H1 (cell line): ENCODE measurements at regions not wholly inside any gene's neighbourhood (a gene's known extent, or its start where the extent isn't known, plus 50 kb on each side); places are given as distances from the start of the nearest gene placed in this dataset.

Source experiments
- CTCF ChIA-PET: fragments of 300-600 bp; sonication (Branson Sonifier 250); formaldehyde crosslinking; loops from one replicate; lab custom pipeline; 2021; ENCODE audit not compliant: partially characterized antibody; lab: Charles Lee
- POLR2A ChIA-PET: fragments of 300-600 bp; sonication (Branson Sonifier 250); formaldehyde crosslinking; loops from one replicate; lab custom pipeline; 2021; ENCODE audit warnings: inconsistent platforms; ENCODE audit not compliant: partially characterized antibody; lab: Charles Lee
- DNase-seq, 2 experiments: peaks; one replicate each; pipeline versions ENCODE4 v3.0.0 to v3.0.0-alpha.2; 2010 to 2022; ENCODE audit warnings: low spot score in 2 of 2, low read depth in 1 of 2, mixed read lengths in 1 of 2
- FAIRE-seq: peaks from 2 replicates; lab custom pipeline; 2011; peaks lifted over from hg19 to GRCh38; lab: Jason Lieb, UNC
- H2AFZ ChIP-seq: 2 replicates; pipeline ENCODE4 v1.8.1; 2012; ENCODE audit warnings: low read length, inconsistent platforms
- H2AK5ac ChIP-seq: 2 replicates; pipeline ENCODE4 v1.6.1; 2013; ENCODE audit warnings: low read depth, low read length
- H2BK120ac ChIP-seq: replicated peaks from 2 replicates; pipeline ENCODE3; 2013; ENCODE audit warnings: low read depth, low read length, inconsistent platforms
- H2BK12ac ChIP-seq: 2 replicates; pipeline ENCODE4 v1.6.1; 2013; ENCODE audit warnings: low read depth, low read length
- H2BK15ac ChIP-seq: 2 replicates; pipeline ENCODE4 v1.6.1; 2013; ENCODE audit warnings: low read length
- H2BK20ac ChIP-seq: 2 replicates; pipeline ENCODE4 v1.6.1; 2013; ENCODE audit warnings: low read length
- H2BK5ac ChIP-seq: 2 replicates; pipeline ENCODE4 v1.6.1; 2013; ENCODE audit warnings: low read depth, low read length
- H3K14ac ChIP-seq: 2 replicates; pipeline ENCODE4 v1.6.1; 2013; ENCODE audit warnings: inconsistent platforms; ENCODE audit not compliant: insufficient read length
- H3K18ac ChIP-seq: 2 replicates; pipeline ENCODE4 v1.6.1; 2013; ENCODE audit warnings: low read length; ENCODE audit errors: extremely low read depth
- H3K23ac ChIP-seq: 2 replicates; pipeline ENCODE4 v1.6.1; 2013; ENCODE audit warnings: inconsistent platforms; ENCODE audit not compliant: insufficient read length
- H3K23me2 ChIP-seq: 2 replicates; pipeline ENCODE4 v1.6.1; 2013; ENCODE audit warnings: low read depth, low read length
- H3K27ac ChIP-seq: 2 replicates; pipeline ENCODE4 v1.6.1; 2011; ENCODE audit warnings: low read depth, low read length, inconsistent platforms
- H3K27me3 ChIP-seq, 4 experiments: replicated peaks in 1 of 4; 1 replicate in 1 of 4; 2 replicates in 3 of 4; pipeline versions ENCODE4 v1.6.1 to v1.8.1; 2011 to 2013; ENCODE audit warnings: low read length in 3 of 4, mild to moderate bottlenecking in 3 of 4, inconsistent platforms in 2 of 4, mixed read lengths in 2 of 4, moderate library complexity in 1 of 4; ENCODE audit not compliant: control insufficient read depth in 3 of 4, insufficient read depth in 3 of 4; ENCODE audit errors: extremely low read depth in 1 of 4
- H3K36me3 ChIP-seq, 4 experiments: 2 replicates each; pipeline versions ENCODE4 v1.6.1 to v1.8.1; 2011 to 2013; ENCODE audit warnings: mild to moderate bottlenecking in 4 of 4, low read length in 3 of 4, moderate library complexity in 2 of 4, control low read depth in 1 of 4, inconsistent platforms in 1 of 4; ENCODE audit not compliant: insufficient read depth in 4 of 4, control insufficient read depth in 2 of 4
- H3K4ac ChIP-seq: replicated peaks from 2 replicates; pipeline ENCODE3; 2013; ENCODE audit warnings: low read length, low read depth, mixed read lengths, inconsistent platforms; ENCODE audit not compliant: insufficient read length
- H3K4me1 ChIP-seq, 4 experiments: replicated peaks in 1 of 4; 1 replicate in 1 of 4; 2 replicates in 3 of 4; pipeline versions ENCODE4 v1.6.1 to v1.8.1; 2011 to 2013; ENCODE audit warnings: low read length in 3 of 4, inconsistent platforms in 2 of 4, mixed read lengths in 1 of 4; ENCODE audit not compliant: insufficient read depth in 4 of 4, control insufficient read depth in 3 of 4
- H3K4me2 ChIP-seq, 2 experiments: 2 replicates each; pipeline versions ENCODE4 v1.6.1 to v1.8.1; 2011 to 2013; ENCODE audit warnings: low read depth in 2 of 2, low read length in 2 of 2, control low read depth in 1 of 2, inconsistent platforms in 1 of 2, mild to moderate bottlenecking in 1 of 2; ENCODE audit not compliant: insufficient read depth in 1 of 2
- H3K4me3 ChIP-seq, 4 experiments: fragments of 200-600, 300-600 bp in 1 of 4; sonication (generic), shearing (Covaris generic), sonication (Bioruptor Twin) in 1 of 4; 2 replicates each; pipeline versions ENCODE4 v1.5.1 to v1.8.1; 2011 to 2016; ENCODE audit warnings: low read length in 4 of 4, low read depth in 3 of 4, control low read depth in 2 of 4, inconsistent platforms in 2 of 4, mild to moderate bottlenecking in 2 of 4, mixed read lengths in 1 of 4, moderate library complexity in 1 of 4; ENCODE audit not compliant: insufficient read depth in 2 of 4; ENCODE audit errors: extremely low read depth in 1 of 4
- H3K56ac ChIP-seq: replicated peaks from 2 replicates; pipeline ENCODE3; 2013; ENCODE audit warnings: low read depth, mild to moderate bottlenecking, mixed read lengths, low read length, inconsistent platforms; ENCODE audit not compliant: insufficient read length
- H3K79me1 ChIP-seq: 2 replicates; pipeline ENCODE4 v1.6.1; 2013; ENCODE audit warnings: low read depth, low read length, control low read depth
- H3K79me2 ChIP-seq, 2 experiments: 2 replicates each; pipeline versions ENCODE4 v1.6.1 to v1.8.1; 2012 to 2013; ENCODE audit warnings: low read length in 2 of 2, mild to moderate bottlenecking in 2 of 2, inconsistent platforms in 1 of 2; ENCODE audit not compliant: insufficient read depth in 2 of 2, control insufficient read depth in 1 of 2
- H3K9ac ChIP-seq, 4 experiments: replicated peaks in 1 of 4; 1 replicate in 1 of 4; 2 replicates in 3 of 4; pipeline versions ENCODE4 v1.6.1 to v1.8.1; 2011 to 2013; ENCODE audit warnings: low read depth in 3 of 4, low read length in 3 of 4, control low read depth in 2 of 4, mild to moderate bottlenecking in 2 of 4, moderate library complexity in 2 of 4, inconsistent platforms in 1 of 4; ENCODE audit errors: extremely low read depth in 1 of 4
- H3K9me3 ChIP-seq, 2 experiments: 2 replicates each; pipeline versions ENCODE4 v1.6.1 to v1.8.1; 2012 to 2013; ENCODE audit warnings: mild to moderate bottlenecking in 2 of 2, moderate library complexity in 2 of 2, control low read depth in 1 of 2, inconsistent platforms in 1 of 2, low read depth in 1 of 2, low read length in 1 of 2, mixed read lengths in 1 of 2; ENCODE audit not compliant: insufficient read depth in 2 of 2
- H4K20me1 ChIP-seq, 2 experiments: replicated peaks in 1 of 2; 2 replicates each; pipeline versions ENCODE3 to v1.8.1; 2011 to 2013; ENCODE audit warnings: inconsistent platforms in 2 of 2, low read length in 2 of 2, mild to moderate bottlenecking in 1 of 2; ENCODE audit not compliant: insufficient read depth in 2 of 2, control insufficient read depth in 1 of 2
- H4K5ac ChIP-seq: 2 replicates; pipeline ENCODE4 v1.6.1; 2013; ENCODE audit warnings: low read length, low read depth, mixed read lengths, inconsistent platforms; ENCODE audit not compliant: insufficient read length
- H4K8ac ChIP-seq: 2 replicates; pipeline ENCODE4 v1.8.0; 2013; ENCODE audit warnings: mild to moderate bottlenecking, moderate library complexity, low read length, inconsistent platforms; ENCODE audit not compliant: insufficient read depth; ENCODE audit errors: extremely low read depth
- H4K91ac ChIP-seq: replicated peaks from 2 replicates; pipeline ENCODE3; 2013; ENCODE audit warnings: low read length, mixed read lengths, inconsistent platforms; ENCODE audit not compliant: insufficient read length
- ATF2 ChIP-seq: IDR thresholded peaks from 2 replicates; pipeline ENCODE4 v1.6.1; 2012; ENCODE audit warnings: low read length, inconsistent platforms
- ATF3 ChIP-seq: IDR thresholded peaks from 2 replicates; pipeline ENCODE4 v1.6.1; 2011; ENCODE audit warnings: low read depth, mild to moderate bottlenecking, low read length; ENCODE audit not compliant: insufficient read depth
- BACH1 ChIP-seq: IDR thresholded peaks from 2 replicates; pipeline ENCODE4 v1.6.1; 2012; ENCODE audit warnings: low read length, improper control_type of control experiment
- EZH2 ChIP-seq: fragments of 200-600 bp; sonication (generic); IDR thresholded peaks from 2 replicates; pipeline ENCODE4 v1.7.1; 2012; ENCODE audit warnings: low read depth, mild to moderate bottlenecking, moderate library complexity, low read length, inconsistent platforms; ENCODE audit not compliant: severe bottlenecking
- KDM4A ChIP-seq: IDR thresholded peaks from one replicate; pipeline ENCODE4 v1.7.1; 2012; ENCODE audit warnings: low read depth, mild to moderate bottlenecking, moderate library complexity, low read length, inconsistent platforms; ENCODE audit not compliant: severe bottlenecking
- NANOG ChIP-seq: IDR thresholded peaks from 2 replicates; pipeline ENCODE4 v1.6.1; 2011; ENCODE audit warnings: low read length, low read depth, mild to moderate bottlenecking, inconsistent platforms; ENCODE audit not compliant: insufficient read depth, poor library complexity, severe bottlenecking
- PHF8 ChIP-seq: fragments of 200-600 bp; sonication (generic); conservative IDR thresholded peaks from 2 replicates; pipeline ENCODE4 v1.7.1; 2012; ENCODE audit warnings: low read depth, mild to moderate bottlenecking, inconsistent platforms, low read length, moderate library complexity
- POLR2AphosphoS5 ChIP-seq: IDR thresholded peaks from 2 replicates; pipeline ENCODE4 v1.6.1; 2011; ENCODE audit warnings: low read depth, low read length
- RAD21 ChIP-seq, 2 experiments: IDR thresholded peaks in 1 of 2; conservative IDR thresholded peaks in 1 of 2; 2 replicates each; pipeline ENCODE4 v1.6.1; 2011; ENCODE audit warnings: low read depth in 2 of 2, low read length in 2 of 2, improper control_type of control experiment in 1 of 2, inconsistent platforms in 1 of 2, mild to moderate bottlenecking in 1 of 2, moderate library complexity in 1 of 2
- TAF1 ChIP-seq: IDR thresholded peaks from 2 replicates; pipeline ENCODE4 v1.6.1; 2011; ENCODE audit warnings: mild to moderate bottlenecking, low read depth, low read length
- WGBS, 2 experiments: shearing (Covaris generic) in 1 of 2; methylation state at CpG; one replicate each; pipeline versions ENCODE4 v1.1.6 to v1.1.7; 2013 to 2015; ENCODE audit warnings: low lambda C conversion rate in 2 of 2, mixed read lengths in 2 of 2, inconsistent platforms in 1 of 2, low coverage in 1 of 2, missing lambda C conversion rate in 1 of 2; ENCODE audit not compliant: insufficient replicate concordance in 2 of 2, insufficient coverage in 1 of 2, insufficient read length in 1 of 2; ENCODE audit errors: extremely low coverage in 1 of 2, missing lambda C conversion rate in 1 of 2; 5-methylcytosine and 5-hydroxymethylcytosine counted together

- no peaks in the 10 kb centered on the region for H3K23me2 ChIP-seq
- CTCF ChIA-PET: no interaction called here
- H2BK20ac ChIP-seq: no peak overlapping the region
- no peak overlapping the region for H2BK120ac ChIP-seq
- H3K27me3 ChIP-seq: peaks cover 0 to 1% (median 0%) of the 10 kb centered on the region in 4 experiments; a peak in 1 of 7 replicates
- H4K91ac ChIP-seq: no peak overlapping the region
- no peak overlapping the region for H3K27ac ChIP-seq
- no peak overlapping the region for H3K18ac ChIP-seq
- H3K79me1 ChIP-seq: no peaks in the 10 kb centered on the region
- no peaks in the 10 kb centered on the region for H4K20me1 ChIP-seq
- H2AK5ac ChIP-seq: no peak overlapping the region
- no peak overlapping the region for H2BK15ac ChIP-seq
- POLR2A ChIA-PET: no interaction called here
- no peak overlapping the region for H4K5ac ChIP-seq
- 94% methylated on average over 1 of the region's 1 CpG; no CpG with 5 or more reads in 1 of the 2 experiments for WGBS, 2 experiments
- no peak overlapping the region for H4K8ac ChIP-seq
- no peak overlapping the region for H3K4ac ChIP-seq
- no peak overlapping the region for H3K4me2 ChIP-seq
- DNase-seq: no peak
- no peak overlapping the region for H2BK5ac ChIP-seq
- H3K4me1 ChIP-seq: no peaks in the 10 kb centered on the region
- H3K14ac ChIP-seq: no peak overlapping the region
- no peak overlapping the region for H3K9ac ChIP-seq
- H3K56ac ChIP-seq: no peak overlapping the region
- no peaks in the 10 kb centered on the region for H3K79me2 ChIP-seq
- H3K9me3 ChIP-seq: no peaks in the 10 kb centered on the region
- H3K23ac ChIP-seq: no peak overlapping the region
- H3K4me3 ChIP-seq: no peak overlapping the region
- TF ChIP-seq POLR2AphosphoS5 (no peak), PHF8 (no peak), KDM4A (no peak), RAD21 (IDR thresholded peaks at IDR 0.05 in 1 of 2, conservative IDR thresholded peaks at IDR 0.05 in 1 of 2; ENCODE audit: low read depth in 2 of 2, low read length in 2 of 2) (no peak), NANOG (no peak), ATF3 (no peak), BACH1 (no peak), EZH2 (no peak), TAF1 (no peak), ATF2 (no peak)
- TF ChIP-seq, all 59 proteins: peak for 0
- no peaks in the 10 kb centered on the region; a peak in 1 of 8 replicates for H3K36me3 ChIP-seq
- FAIRE-seq: no peak
- no peak overlapping the region for H2AFZ ChIP-seq
- H2BK12ac ChIP-seq: no peak overlapping the region
Observed at GRCh38 chr12:70060634-70061033, 182.6 kb upstream of the CNOT2 start.
